HepG2 (cell line): ENCODE measurements at regions not wholly inside any gene's neighbourhood (a gene's known extent, or its start where the extent isn't known, plus 50 kb on each side); places are given as distances from the start of the nearest gene placed in this dataset.

Experiments
- ATAC-seq: fragments of 200-7000 bp; cut with Tn5 transposase; 3 replicates; pipeline ENCODE4 v1.9.1; 2020; ENCODE audit warnings: mild to moderate bottlenecking, moderate library complexity
- BruUV-seq: library from RNA; stranded (reverse); fragments of 400-500 nt; replicated peaks from 2 replicates; lab custom pipeline; 2021; lab: Mats Ljungman, UMichigan
- CTCF ChIA-PET: fragments of 300-600 bp; formaldehyde crosslinking; extraction: SDS; loops from one replicate; lab custom pipeline; 2021; ENCODE audit warnings: low total read pairs, inconsistent platforms, low intra/inter-chr PET ratio; lab: Yijun Ruan, JAX
- POLR2A ChIA-PET: fragments of 350-600 bp; sonication (Branson Sonifier 250); formaldehyde crosslinking; loops from one replicate; lab custom pipeline; 2020; ENCODE audit warnings: antibody characterized with exemption, inconsistent platforms; lab: Yijun Ruan, JAX
- DNase-seq: peaks from one replicate; pipeline ENCODE4 v3.0.0-alpha.2; 2015; ENCODE audit warnings: low spot score
- FAIRE-seq: peaks from 3 replicates; lab custom pipeline; 2011; peaks lifted over from hg19 to GRCh38; lab: Jason Lieb, UNC
- H2AFZ ChIP-seq: one replicate; pipeline ENCODE4 v1.6.1; 2011; ENCODE audit warnings: low read length, inconsistent platforms
- H3K27ac ChIP-seq: fragments of 300-600 bp; 3 replicates; pipeline ENCODE4 v1.8.0; 2011; ENCODE audit warnings: mixed run types, mild to moderate bottlenecking, mixed read lengths, low read length, inconsistent platforms; ENCODE audit not compliant: insufficient read depth; ENCODE audit errors: extremely low read length
- H3K27me3 ChIP-seq, 2 experiments: fragments of 200-600 bp in 1 of 2; 2 replicates in 1 of 2; 3 replicates in 1 of 2; pipeline versions ENCODE4 v1.6.0 to v1.8.0; 2011; ENCODE audit warnings: low read length in 2 of 2, mild to moderate bottlenecking in 2 of 2, moderate library complexity in 2 of 2, inconsistent platforms in 1 of 2; ENCODE audit not compliant: insufficient read depth in 2 of 2, control insufficient read depth in 1 of 2
- H3K36me3 ChIP-seq, 2 experiments: fragments of 200-600 bp in 1 of 2; replicated peaks in 1 of 2; 2 replicates in 1 of 2; 3 replicates in 1 of 2; pipeline versions ENCODE4 v1.5.1 to v1.8.0; 2011; ENCODE audit warnings: low read length in 2 of 2, inconsistent platforms in 1 of 2; ENCODE audit not compliant: insufficient read depth in 2 of 2, control insufficient read depth in 1 of 2
- H3K4me1 ChIP-seq: 2 replicates; pipeline ENCODE4 v1.5.1; 2012; ENCODE audit warnings: low read length, inconsistent platforms; ENCODE audit not compliant: insufficient read depth
- H3K4me2 ChIP-seq: 2 replicates; pipeline ENCODE4 v1.6.0; 2011; ENCODE audit warnings: low read depth, low read length, inconsistent platforms
- H3K4me3 ChIP-seq, 3 experiments: fragments of 200-600 bp in 1 of 3; sonication (generic), shearing (Covaris generic) in 1 of 3; replicated peaks in 1 of 3; 2 replicates each; pipeline ENCODE4 v1.5.1; 2011 to 2016; ENCODE audit warnings: low read length in 3 of 3, inconsistent platforms in 2 of 3, low read depth in 2 of 3, mild to moderate bottlenecking in 2 of 3, control low read depth in 1 of 3, mixed read lengths in 1 of 3; ENCODE audit not compliant: insufficient read depth in 1 of 3
- H3K79me2 ChIP-seq: one replicate; pipeline ENCODE4 v1.6.1; 2011; ENCODE audit warnings: low read length, inconsistent platforms; ENCODE audit not compliant: insufficient read depth
- H3K9ac ChIP-seq: 2 replicates; pipeline ENCODE4 v1.6.0; 2011; ENCODE audit warnings: mild to moderate bottlenecking, low read depth, low read length, inconsistent platforms; ENCODE audit not compliant: insufficient read depth
- H3K9me3 ChIP-seq: 2 replicates; pipeline ENCODE4 v1.5.1; 2012; ENCODE audit warnings: mild to moderate bottlenecking, low read length
- H4K20me1 ChIP-seq: 2 replicates; pipeline ENCODE4 v1.6.0; 2011; ENCODE audit warnings: inconsistent platforms, mild to moderate bottlenecking, low read length, moderate library complexity; ENCODE audit not compliant: insufficient read depth
- ATF4 ChIP-seq, 2 experiments: fragments of 450-650 bp in 1 of 2; sonication (generic) in 1 of 2; formaldehyde crosslinking; IDR thresholded peaks; 2 replicates each; pipeline versions ENCODE4 v1.5.0 to v1.8.0; 2020 to 2022; ENCODE audit warnings: mild to moderate bottlenecking in 1 of 2, missing genetic modification reagents in 1 of 2
- DZIP1 ChIP-seq: sonication (generic); formaldehyde crosslinking; IDR thresholded peaks from 2 replicates; pipeline ENCODE4 v1.5.0; 2020; ENCODE audit warnings: mild to moderate bottlenecking, missing genetic modification reagents
- FOSL2 ChIP-seq: sonication (generic); formaldehyde crosslinking; IDR thresholded peaks from 2 replicates; pipeline ENCODE4 v1.4.0; 2020; ENCODE audit warnings: missing genetic modification reagents
- GLI4 ChIP-seq: sonication (generic); formaldehyde crosslinking; IDR thresholded peaks from 2 replicates; pipeline ENCODE4 v1.5.1; 2020; ENCODE audit warnings: missing genetic modification reagents, mild to moderate bottlenecking, moderate library complexity, borderline replicate concordance
- JUNB ChIP-seq: sonication (generic); formaldehyde crosslinking; IDR thresholded peaks from 2 replicates; pipeline ENCODE4 v1.8.0; 2022; ENCODE audit warnings: missing genetic modification reagents, mild to moderate bottlenecking, borderline replicate concordance
- MAFG ChIP-seq: sonication (generic); formaldehyde crosslinking; IDR thresholded peaks from 2 replicates; pipeline ENCODE4 v1.5.1; 2020; ENCODE audit warnings: mild to moderate bottlenecking, missing genetic modification reagents
- NR0B2 ChIP-seq: sonication (generic); formaldehyde crosslinking; IDR thresholded peaks from 2 replicates; pipeline ENCODE4 v1.4.0; 2020; ENCODE audit warnings: mild to moderate bottlenecking, missing genetic modification reagents
- PAWR ChIP-seq: sonication (generic); formaldehyde crosslinking; IDR thresholded peaks from 2 replicates; pipeline ENCODE4 v1.4.0; 2020; ENCODE audit warnings: missing genetic modification reagents, mild to moderate bottlenecking, borderline replicate concordance
- PITX1 ChIP-seq: sonication (generic); formaldehyde crosslinking; IDR thresholded peaks from 2 replicates; pipeline ENCODE4 v1.5.1; 2020; ENCODE audit warnings: mild to moderate bottlenecking, missing genetic modification reagents
- RARA ChIP-seq: IDR thresholded peaks from 2 replicates; pipeline ENCODE4 v1.6.1; 2016; ENCODE audit warnings: missing genetic modification reagents, missing compliant biosample characterization
- TEAD3 ChIP-seq: optimal IDR thresholded peaks from 2 replicates; pipeline ENCODE3; 2016; ENCODE audit warnings: borderline replicate concordance
- ZBTB7A ChIP-seq: sonication (generic); formaldehyde crosslinking; IDR thresholded peaks from 2 replicates; pipeline ENCODE4 v1.8.0; 2022; ENCODE audit warnings: mild to moderate bottlenecking, missing genetic modification reagents
- ZFP1 ChIP-seq: IDR thresholded peaks from 2 replicates; pipeline ENCODE4 v1.6.1; 2016
- ZGPAT ChIP-seq: IDR thresholded peaks from 2 replicates; pipeline ENCODE4 v1.6.1; 2016; ENCODE audit warnings: mild to moderate bottlenecking
- ZNF329 ChIP-seq: sonication (generic); formaldehyde crosslinking; IDR thresholded peaks from 2 replicates; pipeline ENCODE4 v1.9.0; 2021; ENCODE audit warnings: low read depth, mild to moderate bottlenecking, missing genetic modification reagents
- ZNF747 ChIP-seq: sonication (generic); formaldehyde crosslinking; IDR thresholded peaks from 2 replicates; pipeline ENCODE4 v1.8.1; 2023; ENCODE audit warnings: missing genetic modification reagents, mild to moderate bottlenecking, borderline replicate concordance
- WGBS: methylation state at CpG from one replicate; pipeline ENCODE4 v1.1.6; 2017; ENCODE audit warnings: low lambda C conversion rate; 5-methylcytosine and 5-hydroxymethylcytosine counted together
- in situ Hi-C: cut with HindIII; loops from 2 replicates; pipeline ENCODE4 v1.10.0; 2017; ENCODE audit warnings: low pct_unique_long_range_greater_than_20kb; ENCODE audit not compliant: extremely low pct_ligation_motif_present
- intact Hi-C: fragments of 100-400 bp; cut with micrococcal nuclease; formaldehyde crosslinking; loops from one replicate; pipeline ENCODE4 v1.10.0; 2022; ENCODE audit not compliant: unreplicated experiment

- in situ Hi-C loops, result no loop called here
- no peaks in the 10 kb centered on the region for H3K79me2 ChIP-seq
- H3K36me3 ChIP-seq, result no peaks in the 10 kb centered on the region
- H3K27me3 ChIP-seq, result no peaks in the 10 kb centered on the region
- H3K4me2 ChIP-seq, result no peak overlapping the region
- intact Hi-C loops, result no loop called here
- TF ChIP-seq TEAD3 (no peak), JUNB (CRISPR knock-in tag) (no peak), GLI4 (CRISPR knock-in tag) (no peak), NR0B2 (no peak), ZNF747 (CRISPR knock-in tag) (no peak), ZNF329 (CRISPR knock-in tag) (no peak), PAWR (CRISPR knock-in tag) (no peak), ZGPAT (CRISPR knock-in tag) (no peak), ZBTB7A (CRISPR knock-in tag) (no peak), RARA (CRISPR knock-in tag) (no peak), PITX1 (CRISPR knock-in tag) (no peak), DZIP1 (CRISPR knock-in tag) (no peak), MAFG (no peak), FOSL2 (CRISPR knock-in tag) (no peak), ATF4 (CRISPR knock-in tag; IDR thresholded peaks at IDR 0.05) (no peak), ZFP1 (no peak)
- TF ChIP-seq, all 625 proteins: peak for 0
- Histone ChIP-seq H3K27ac (no peak overlapping the region), H3K4me3 (no peak overlapping the region), H3K4me1 (no peaks in the 10 kb centered on the region), H2AFZ (no peak overlapping the region), H3K9me3 (peaks cover 72% of the 10 kb centered on the region), H4K20me1 (no peaks in the 10 kb centered on the region), H3K9ac (no peak overlapping the region)
- ChIA-PET CTCF (no interaction called here), POLR2A (no interaction called here)
- 44% methylated on average over 2 of the region's 4 CpGs for WGBS
- ATAC-seq (no peak), DNase-seq (no peak), FAIRE-seq (no peak)
- BruUV-seq, result no TSS peak
Measured at GRCh38 chr18:44198612-44199284, 481.9 kb upstream of the SETBP1 start.
